Vagina (tissue), 2 donors: ENCODE measurements at regions not wholly inside any gene's neighbourhood (a gene's known extent, or its start where the extent isn't known, plus 50 kb on each side); places are given as distances from the start of the nearest gene placed in this dataset. TPM values are rescaled to one million over a fixed set of nuclear protein-coding genes. Genes with fewer than 3 reads are reported as not detected.

Experiments
- DNase-seq, 2 donors: peaks; one replicate each; pipeline ENCODE4 v3.0.0-alpha.2; 2017; ENCODE audit errors: extremely low spot score in 2 of 2
- H3K27ac ChIP-seq: fragments of 200-600 bp; sonication (generic); one replicate; pipeline ENCODE4 v1.5.1; 2019
- H3K27me3 ChIP-seq: fragments of 200-600 bp; sonication (generic); one replicate; pipeline ENCODE4 v1.5.1; 2019
- H3K36me3 ChIP-seq, 2 donors: fragments of 200-600 bp; sonication (generic); one replicate each; pipeline ENCODE4 v1.5.1; 2017 to 2019
- H3K4me1 ChIP-seq: fragments of 200-600 bp; sonication (generic); one replicate; pipeline ENCODE4 v1.5.1; 2019
- H3K4me3 ChIP-seq, 2 donors: fragments of 200-600 bp; sonication (generic); 1 replicate in 1 of 2; 2 replicates in 1 of 2; pipeline ENCODE4 v1.5.1; 2016 to 2019
- H3K9me3 ChIP-seq: fragments of 200-600 bp; sonication (generic); one replicate; pipeline ENCODE4 v1.5.1; 2019
- POLR2A ChIP-seq, 2 donors: fragments of 450-650 bp; IDR thresholded peaks; one replicate each; pipeline ENCODE4 v1.6.1; 2017; ENCODE audit warnings: antibody characterized with exemption in 2 of 2, mild to moderate bottlenecking in 2 of 2, moderate library complexity in 2 of 2
- POLR2AphosphoS5 ChIP-seq, 2 donors: sonication (generic); formaldehyde crosslinking; IDR thresholded peaks; one replicate each; pipeline ENCODE4 v1.9.0; 2017; ENCODE audit warnings: antibody characterized with exemption in 2 of 2, mild to moderate bottlenecking in 2 of 2, low read depth in 1 of 2; ENCODE audit not compliant: insufficient read depth in 1 of 2
- intact Hi-C: fragments of 100-400 bp; cut with DNase I; formaldehyde crosslinking; loops from one replicate; pipeline ENCODE4 v1.15.1; 2023
- microRNA counts, 2 donors: library from miRNA; unstranded; fragments of <30 nt; microRNA quantifications; one replicate each; lab custom pipeline; 2016 to 2017
- microRNA-seq: library from miRNA; unstranded; fragments of <30 nt; microRNA quantifications from one replicate; pipeline ENCODE4, GENCODE V29; 2017; ENCODE audit warnings: borderline number of aligned reads, borderline replicate concordance
- small RNA-seq: library from RNA; depleted of rRNA; stranded (forward); fragments of <200 nt; gene quantifications from one replicate; pipeline ENCODE3, GENCODE V24; 2016
- TF ChIP-seq, protein P1 (sequence below), 3 experiments: fragments of 450-650 bp in 2 of 3; fragments of 200-600 bp in 1 of 3; sonication (generic) in 1 of 3; IDR thresholded peaks; one replicate each; pipeline ENCODE4 v1.5.1; 2017 to 2019; ENCODE audit warnings: antibody characterized with exemption in 3 of 3, mild to moderate bottlenecking in 2 of 3, moderate library complexity in 2 of 3

GRCh38 chr2:33650171-33650570 is 51.1 kb upstream of the FAM98A start:
- TF ChIP-seq, protein P1, sequence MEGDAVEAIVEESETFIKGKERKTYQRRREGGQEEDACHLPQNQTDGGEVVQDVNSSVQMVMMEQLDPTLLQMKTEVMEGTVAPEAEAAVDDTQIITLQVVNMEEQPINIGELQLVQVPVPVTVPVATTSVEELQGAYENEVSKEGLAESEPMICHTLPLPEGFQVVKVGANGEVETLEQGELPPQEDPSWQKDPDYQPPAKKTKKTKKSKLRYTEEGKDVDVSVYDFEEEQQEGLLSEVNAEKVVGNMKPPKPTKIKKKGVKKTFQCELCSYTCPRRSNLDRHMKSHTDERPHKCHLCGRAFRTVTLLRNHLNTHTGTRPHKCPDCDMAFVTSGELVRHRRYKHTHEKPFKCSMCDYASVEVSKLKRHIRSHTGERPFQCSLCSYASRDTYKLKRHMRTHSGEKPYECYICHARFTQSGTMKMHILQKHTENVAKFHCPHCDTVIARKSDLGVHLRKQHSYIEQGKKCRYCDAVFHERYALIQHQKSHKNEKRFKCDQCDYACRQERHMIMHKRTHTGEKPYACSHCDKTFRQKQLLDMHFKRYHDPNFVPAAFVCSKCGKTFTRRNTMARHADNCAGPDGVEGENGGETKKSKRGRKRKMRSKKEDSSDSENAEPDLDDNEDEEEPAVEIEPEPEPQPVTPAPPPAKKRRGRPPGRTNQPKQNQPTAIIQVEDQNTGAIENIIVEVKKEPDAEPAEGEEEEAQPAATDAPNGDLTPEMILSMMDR (IDR thresholded peaks at IDR 0.05) = no peak
- no peak for TF ChIP-seq POLR2AphosphoS5 (IDR thresholded peaks at IDR 0.05; ENCODE audit: insufficient read depth in 1 of 2, low read depth in 1 of 2)
- no peak for TF ChIP-seq POLR2A (IDR thresholded peaks at IDR 0.05)
- no peaks in the 10 kb centered on the region for H3K9me3 ChIP-seq
- intact Hi-C loops = no loop called here
- no peaks in the 10 kb centered on the region for H3K4me1 ChIP-seq
- no peak overlapping the region for H3K27ac ChIP-seq
- H3K27me3 ChIP-seq = no peaks in the 10 kb centered on the region
- H3K36me3 ChIP-seq = no peaks in the 10 kb centered on the region
- no peak overlapping the region for H3K4me3 ChIP-seq
- DNase-seq = no peak

MicroRNA genes in the stretch of these regions (microRNA counts, 767-probe panel; counts per million panel counts)
- microRNA hsa-miR-548ad (lab: Ali Mortazavi, UCI) = 238 to 261 counts per million in 2 donors

Small RNA genes in the stretch of these regions (microRNA-seq; reads per million reads assigned to microRNA genes)
- not detected for gene MIR548AD

Small RNA genes in the stretch of these regions (small RNA-seq; reads per million reads assigned to genes)
- gene AC013442.1 = not detected
- gene AC083939.1 = not detected
- not detected for gene MIR548AD
- not detected for gene RNU6-1117P
